HG03045 (cell line): ENCODE measurements at regions not wholly inside any gene's neighbourhood (a gene's known extent, or its start where the extent isn't known, plus 50 kb on each side); places are given as distances from the start of the nearest gene placed in this dataset.
"Not testable (repeated sequence)": the region's sequence is repeated elsewhere in the genome, so short reads cannot be mapped to it uniquely, and the experiment has no call there.

Experiments
- ATAC-seq: cut with Tn5 transposase; IDR thresholded peaks from one replicate; pipeline ENCODE4 v1.9.1; 2021; ENCODE audit warnings: mild to moderate bottlenecking, moderate library complexity; ENCODE audit not compliant: unreplicated experiment

DNA sequence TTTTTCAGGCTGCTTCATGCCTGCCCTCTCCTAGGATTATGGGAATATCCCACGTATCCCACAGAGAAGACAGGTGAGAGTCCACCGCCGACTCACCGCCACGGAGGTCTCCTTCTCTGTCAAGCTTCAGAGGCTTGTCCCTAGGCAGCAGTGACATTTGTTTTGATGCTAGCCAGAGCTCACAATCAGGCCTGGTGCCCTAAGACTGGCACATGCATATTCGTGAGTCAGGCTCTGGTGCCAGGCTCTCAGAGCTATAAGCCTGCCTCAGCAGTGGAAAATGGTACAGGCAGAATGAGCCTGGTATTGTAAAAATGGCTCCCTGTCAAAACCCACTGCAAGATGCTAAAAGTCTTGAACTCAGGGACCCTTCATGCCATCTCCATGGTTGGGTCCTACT is 65.5 kb downstream of the RBMY1A1 start:
- no peak for ATAC-seq

DNA sequence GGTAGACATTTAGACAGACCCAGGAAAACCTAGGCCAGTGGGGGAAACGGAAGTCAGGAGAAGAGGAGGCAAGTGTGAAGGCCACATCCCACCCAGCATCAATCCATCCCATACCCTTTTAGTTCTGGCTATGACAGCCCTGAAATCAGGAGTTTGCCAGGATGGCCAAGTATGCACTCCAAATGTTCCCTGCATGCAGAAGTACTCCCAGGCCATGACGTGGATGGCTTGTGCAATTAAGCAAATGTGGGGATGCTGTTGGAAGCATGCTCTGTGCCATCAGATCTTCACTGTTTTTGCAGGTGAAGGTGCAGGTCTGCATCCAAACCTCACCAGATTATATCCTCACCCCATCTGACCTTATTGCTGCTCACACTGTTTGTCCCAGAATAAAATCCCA is 66.8 kb downstream of the RBMY1A1 start:
- ATAC-seq, result no peak

DNA sequence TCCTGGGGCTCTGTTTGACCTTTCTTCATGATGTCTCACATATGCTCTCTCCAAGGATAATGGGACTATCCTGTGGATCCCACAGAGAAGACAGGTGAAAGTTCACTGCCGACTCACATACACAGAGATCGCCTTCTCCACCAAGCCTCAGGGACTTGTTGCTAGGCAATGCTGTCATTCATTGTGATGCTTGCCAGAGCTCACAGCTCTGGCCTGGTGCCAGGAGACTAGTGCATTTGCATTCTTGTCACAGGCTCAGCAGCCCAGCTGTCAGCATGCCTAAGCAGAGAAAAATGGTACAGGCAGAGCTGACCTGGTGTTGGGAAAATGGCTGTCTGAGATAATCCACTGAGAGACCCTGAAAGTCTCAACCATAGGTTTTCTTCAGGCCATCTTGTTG is 67.9 kb downstream of the RBMY1A1 start:
- no peak for ATAC-seq

DNA sequence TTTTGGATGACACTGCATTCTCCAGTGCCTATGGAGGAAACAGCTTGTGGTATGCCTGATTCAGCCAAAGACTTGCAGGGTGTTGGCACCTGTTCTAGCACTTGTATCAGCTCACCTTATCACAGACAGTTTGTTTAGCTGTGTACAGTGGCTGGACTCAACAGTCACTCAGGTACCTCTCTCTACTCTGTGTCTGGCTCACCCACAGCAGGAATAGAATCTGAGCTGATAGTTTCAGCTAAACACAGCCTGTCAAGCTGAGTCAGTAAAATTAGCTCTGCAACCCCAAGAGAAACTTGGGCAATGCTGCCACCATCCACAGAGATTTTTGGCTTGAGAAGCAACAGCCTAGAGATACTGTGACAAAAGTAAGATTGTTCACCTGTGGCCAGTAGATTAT is 101.5 kb downstream of the RBMY1A1 start:
- no peak for ATAC-seq

DNA sequence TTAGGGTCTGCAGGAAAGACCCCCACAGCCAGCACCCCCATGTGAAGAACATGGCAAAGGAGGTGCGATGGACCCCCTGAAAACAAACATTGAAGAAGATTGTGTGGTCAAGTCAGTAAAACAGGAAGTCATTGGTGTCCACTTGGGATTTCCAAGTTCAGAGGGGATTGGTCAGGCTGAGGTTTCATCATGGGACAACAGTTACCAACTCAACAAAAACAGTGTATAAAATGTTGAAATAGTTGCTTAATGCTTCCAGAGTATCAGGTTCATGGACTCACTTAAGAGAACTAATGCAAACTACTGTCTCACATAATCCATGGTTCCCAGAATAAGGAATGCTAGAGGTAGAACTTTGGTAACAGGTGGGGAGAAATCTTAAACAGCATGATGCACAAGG is 115.8 kb downstream of the RBMY1A1 start:
- ATAC-seq, result no peak

GRCh38 chrY:21659057-21659456 is 124.4 kb downstream of the RBMY1A1 start:
- ATAC-seq, result not testable (repeated sequence)

DNA sequence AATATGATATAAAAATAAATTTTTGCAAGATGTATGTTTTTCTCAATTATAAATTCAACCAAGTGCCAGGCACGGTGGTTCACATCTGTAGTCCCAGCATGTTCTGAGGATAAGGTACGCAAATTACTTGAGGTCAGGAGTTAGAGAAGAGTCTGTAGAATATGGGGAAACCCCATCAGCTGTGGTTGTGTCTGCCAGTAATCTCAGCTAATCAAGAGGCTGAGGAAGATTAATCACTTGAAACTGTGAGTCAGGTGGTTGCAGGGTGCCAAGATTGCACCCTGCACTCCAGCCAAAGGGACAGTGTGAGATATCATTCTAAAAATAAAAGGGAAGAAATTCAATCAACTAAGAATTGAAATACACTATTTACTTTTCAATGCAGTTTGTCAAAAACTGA is 144.9 kb downstream of the RBMY1A1 start:
- ATAC-seq, result peak; percentile 53

- not testable (repeated sequence) for ATAC-seq
Observed at GRCh38 chrY:21686369-21686768, 151.7 kb downstream of the RBMY1A1 start.

- not testable (repeated sequence) for ATAC-seq
Observed at GRCh38 chrY:21701951-21702350, 167.3 kb downstream of the RBMY1A1 start.

- ATAC-seq, result not testable (repeated sequence)
Observed at GRCh38 chrY:21702927-21703326, 168.2 kb downstream of the RBMY1A1 start.

DNA sequence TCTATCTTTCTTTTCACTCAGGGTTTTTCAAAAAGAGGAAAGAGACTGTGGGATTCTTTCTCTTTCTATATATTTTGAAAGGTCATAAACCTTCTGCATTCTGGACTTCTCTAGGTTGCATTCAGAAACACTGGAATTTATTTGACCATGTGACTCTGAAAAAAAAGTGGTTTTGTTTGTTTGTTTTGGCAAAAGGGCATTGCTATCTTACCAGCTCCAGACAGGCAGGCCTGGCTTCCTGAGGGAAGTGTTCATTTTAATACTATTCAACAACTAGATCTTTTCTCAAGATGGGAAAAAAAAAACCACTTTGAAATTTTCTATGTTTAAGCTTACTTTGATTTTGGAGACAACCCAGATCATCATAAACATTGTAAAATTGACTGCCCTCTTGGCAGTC is 170.6 kb downstream of the RBMY1A1 start:
- no peak for ATAC-seq

- ATAC-seq, result not testable (repeated sequence)
Observed at GRCh38 chrY:21706611-21707010, 171.9 kb downstream of the RBMY1A1 start.

- ATAC-seq, result not testable (repeated sequence)
Observed at GRCh38 chrY:21735489-21736060, 158.8 kb downstream of the RBMY1D start.

DNA sequence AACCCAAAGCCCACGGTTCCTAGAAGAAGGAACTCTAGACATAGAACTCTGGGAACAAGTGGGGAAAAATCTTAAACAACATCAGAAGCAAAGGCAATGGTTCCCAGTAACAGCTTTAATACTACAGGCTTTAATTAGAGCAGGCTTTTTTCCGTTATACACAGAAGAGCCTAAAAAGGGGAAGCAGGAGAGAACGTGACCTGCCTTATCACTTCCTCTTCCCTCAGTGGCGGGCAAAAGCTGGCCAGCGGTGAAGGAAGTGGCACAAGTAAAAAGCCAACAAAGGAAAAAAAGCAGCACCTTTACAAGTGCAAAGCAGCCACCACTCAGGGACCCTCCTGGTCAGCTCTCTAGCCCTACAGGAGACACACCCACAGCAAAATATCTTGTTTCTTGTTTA is 149.3 kb downstream of the RBMY1D start:
- ATAC-seq, result not testable (repeated sequence)

- not testable (repeated sequence) for ATAC-seq
Observed at GRCh38 chrY:21760243-21760642, 134.1 kb downstream of the RBMY1D start.

GRCh38 chrY:21767824-21768223 is 126.5 kb downstream of the RBMY1D start:
- not testable (repeated sequence) for ATAC-seq

GRCh38 chrY:21782174-21782860 is 112.0 kb downstream of the RBMY1D start:
- not testable (repeated sequence) for ATAC-seq

- no peak for ATAC-seq
Observed at GRCh38 chrY:21813484-21814233, 80.7 kb downstream of the RBMY1D start.

GRCh38 chrY:21814491-21814890 is 79.8 kb downstream of the RBMY1D start:
- ATAC-seq, result no peak

DNA sequence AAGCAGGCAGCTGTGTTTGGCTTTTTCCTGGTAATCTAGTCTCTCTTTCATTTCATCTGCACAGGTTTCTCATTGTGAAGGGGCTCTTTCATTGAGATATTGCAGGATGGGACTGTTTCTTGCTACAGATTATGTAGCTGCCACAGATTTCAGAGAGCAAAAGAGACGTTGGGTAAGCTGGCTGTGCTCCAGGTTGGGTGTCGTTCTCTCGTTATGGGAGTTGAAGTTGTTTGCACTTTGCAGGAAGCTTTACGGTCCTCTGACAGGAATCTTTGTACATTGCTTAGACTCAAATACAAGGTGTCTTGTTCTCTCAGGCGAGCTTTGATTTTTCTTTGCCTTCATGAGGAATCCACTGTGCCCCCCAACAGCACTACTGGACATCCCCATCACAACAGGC is 72.4 kb downstream of the RBMY1D start:
- no peak for ATAC-seq

GRCh38 chrY:21827593-21827992 is 66.7 kb downstream of the RBMY1D start:
- no peak for ATAC-seq
